GM20000 (cell line): ENCODE measurements at regions not wholly inside any gene's neighbourhood (a gene's known extent, or its start where the extent isn't known, plus 50 kb on each side); places are given as distances from the start of the nearest gene placed in this dataset.

ENCODE experiments used
- DNase-seq: peaks from one replicate; pipeline ENCODE4 v3.0.0; 2012; ENCODE audit warnings: low spot score
- CTCF ChIP-seq: IDR thresholded peaks from 2 replicates; pipeline ENCODE4 v1.5.1; 2012; ENCODE audit warnings: mild to moderate bottlenecking, control low read depth; ENCODE audit errors: extremely low read depth, missing control alignments

GRCh38 chr3:5331567-5332269 lies 144.2 kb downstream of the EDEM1 start:
- TF ChIP-seq CTCF: no peak
- DNase-seq: no peak

GRCh38 chr3:5332270-5332956 lies 144.9 kb downstream of the EDEM1 start:
- no peak for TF ChIP-seq CTCF
- DNase-seq: no peak

GRCh38 chr3:5339967-5340535 lies 152.5 kb downstream of the EDEM1 start:
- TF ChIP-seq CTCF: no peak
- no peak for DNase-seq

GRCh38 chr3:5341610-5342009 lies 154.1 kb downstream of the EDEM1 start:
- no peak for TF ChIP-seq CTCF
- DNase-seq: no peak

DNA sequence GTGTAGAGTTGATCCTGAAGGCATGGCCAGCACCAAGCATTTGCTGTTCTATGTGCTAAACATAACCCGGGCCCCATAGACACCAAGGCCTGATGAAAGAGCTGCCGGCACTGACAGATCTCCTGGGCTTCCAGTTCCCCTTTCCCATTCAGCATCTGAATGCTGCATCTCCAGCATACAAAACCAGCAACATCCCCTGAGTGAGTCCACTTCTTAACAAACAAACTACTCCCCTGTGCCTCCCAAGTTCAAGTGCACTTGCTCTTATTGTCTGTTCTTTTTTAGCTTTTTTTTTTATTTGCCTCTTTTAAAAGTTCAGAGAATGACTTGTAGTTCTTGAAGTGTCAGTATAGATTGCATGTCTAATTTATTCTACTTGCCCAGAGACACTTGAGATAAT lies 156.0 kb downstream of the EDEM1 start:
- DNase-seq: no peak
- TF ChIP-seq CTCF: no peak

- TF ChIP-seq CTCF: no peak
- DNase-seq: no peak
Observed at GRCh38 chr3:5344707-5345106, 157.2 kb downstream of the EDEM1 start.

DNA sequence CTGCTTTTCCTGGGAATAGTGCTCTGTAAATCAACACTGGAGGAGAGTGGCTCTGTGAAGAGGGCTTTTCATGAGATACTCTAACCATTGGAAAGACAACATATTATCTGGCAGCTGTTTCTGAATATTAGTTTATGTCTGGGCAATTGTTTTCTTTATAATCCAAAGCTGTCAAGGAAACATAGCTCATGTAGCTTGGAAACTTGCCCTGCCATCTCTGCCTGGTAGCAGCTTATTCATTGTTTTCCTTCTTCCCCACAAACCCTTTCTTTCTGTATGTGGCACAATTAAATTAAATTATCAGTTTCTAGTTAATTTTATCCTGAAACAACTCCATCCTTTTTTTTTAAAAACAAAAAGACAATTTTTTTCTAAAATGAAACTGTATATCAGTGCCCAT lies 160.0 kb downstream of the EDEM1 start:
- no peak for TF ChIP-seq CTCF
- DNase-seq: no peak
